H9 (cell line): ENCODE measurements at regions not wholly inside any gene's neighbourhood (a gene's known extent, or its start where the extent isn't known, plus 50 kb on each side); places are given as distances from the start of the nearest gene placed in this dataset.

ENCODE experiments used
- DNase-seq: peaks from one replicate; pipeline ENCODE4 v3.0.0-alpha.2; 2017
- H2AFZ ChIP-seq: one replicate; pipeline ENCODE4 v1.6.1; 2013; ENCODE audit warnings: mild to moderate bottlenecking, low read length, control low read depth, moderate library complexity
- H2AK5ac ChIP-seq: 2 replicates; pipeline ENCODE4 v1.6.1; 2013; ENCODE audit warnings: low read length, control low read depth, mixed read lengths; ENCODE audit not compliant: insufficient read length
- H2BK120ac ChIP-seq: one replicate; pipeline ENCODE4 v1.6.1; 2013; ENCODE audit warnings: low read depth, mild to moderate bottlenecking, low read length, control low read depth, inconsistent platforms; ENCODE audit not compliant: poor library complexity, severe bottlenecking
- H2BK12ac ChIP-seq: 2 replicates; pipeline ENCODE4 v1.6.1; 2013; ENCODE audit warnings: low read length, control low read depth, mixed read lengths, low read depth; ENCODE audit not compliant: insufficient read length
- H2BK15ac ChIP-seq: 2 replicates; pipeline ENCODE4 v1.6.1; 2013; ENCODE audit warnings: low read depth, low read length, control low read depth
- H2BK20ac ChIP-seq: one replicate; pipeline ENCODE4 v1.6.1; 2013; ENCODE audit warnings: low read depth, mild to moderate bottlenecking, low read length, control low read depth, inconsistent platforms; ENCODE audit not compliant: poor library complexity, severe bottlenecking
- H2BK5ac ChIP-seq: 2 replicates; pipeline ENCODE4 v1.6.1; 2013; ENCODE audit warnings: low read length, control low read depth, mixed read lengths; ENCODE audit not compliant: insufficient read length
- H3K14ac ChIP-seq: 2 replicates; pipeline ENCODE4 v1.6.1; 2013; ENCODE audit warnings: low read length, control low read depth; ENCODE audit not compliant: insufficient read depth
- H3K18ac ChIP-seq: 2 replicates; pipeline ENCODE4 v1.6.1; 2013; ENCODE audit warnings: low read depth, mild to moderate bottlenecking, mixed read lengths, low read length, control low read depth; ENCODE audit not compliant: insufficient read length
- H3K23ac ChIP-seq: 2 replicates; pipeline ENCODE4 v1.6.1; 2013; ENCODE audit warnings: low read length, control low read depth, mixed read lengths, low read depth; ENCODE audit not compliant: insufficient read length
- H3K23me2 ChIP-seq: 2 replicates; pipeline ENCODE4 v1.6.1; 2013; ENCODE audit warnings: low read depth, mild to moderate bottlenecking, mixed read lengths, low read length, control low read depth; ENCODE audit not compliant: insufficient read length, poor library complexity, severe bottlenecking
- H3K27ac ChIP-seq: 2 replicates; pipeline ENCODE4 v1.5.1; 2013; ENCODE audit warnings: low read length, control low read depth, mixed read lengths, low read depth; ENCODE audit not compliant: insufficient read length
- H3K27me3 ChIP-seq: 2 replicates; pipeline ENCODE4 v1.6.1; 2013; ENCODE audit warnings: low read length, control low read depth, inconsistent platforms; ENCODE audit not compliant: insufficient read depth
- H3K4ac ChIP-seq: 2 replicates; pipeline ENCODE4 v1.6.1; 2013; ENCODE audit warnings: low read depth, mild to moderate bottlenecking, control low read depth, inconsistent platforms, low read length, moderate library complexity
- H3K4me1 ChIP-seq: 2 replicates; pipeline ENCODE4 v1.6.1; 2013; ENCODE audit warnings: low read length, control low read depth, inconsistent platforms; ENCODE audit not compliant: insufficient read depth
- H3K4me2 ChIP-seq: 2 replicates; pipeline ENCODE4 v1.6.1; 2013; ENCODE audit warnings: low read length, control low read depth, mixed read lengths; ENCODE audit not compliant: insufficient read length, insufficient read depth
- H3K56ac ChIP-seq: 2 replicates; pipeline ENCODE4 v1.6.1; 2013; ENCODE audit warnings: low read depth, mild to moderate bottlenecking, mixed read lengths, low read length, control low read depth; ENCODE audit not compliant: insufficient read length
- H3K79me1 ChIP-seq: 2 replicates; pipeline ENCODE4 v1.6.1; 2013; ENCODE audit warnings: low read depth, mild to moderate bottlenecking, moderate library complexity, low read length, control low read depth, inconsistent platforms; ENCODE audit not compliant: insufficient read depth, poor library complexity, severe bottlenecking
- H3K79me2 ChIP-seq: 2 replicates; pipeline ENCODE4 v1.6.1; 2013; ENCODE audit warnings: low read length, control low read depth, inconsistent platforms; ENCODE audit not compliant: insufficient read depth
- H3K9ac ChIP-seq: 2 replicates; pipeline ENCODE4 v1.6.1; 2013; ENCODE audit warnings: low read length, control low read depth, mixed read lengths; ENCODE audit not compliant: insufficient read length; ENCODE audit errors: extremely low read depth
- H3K9me3 ChIP-seq: one replicate; pipeline ENCODE4 v1.6.1; 2013; ENCODE audit warnings: low read depth, low read length, inconsistent platforms; ENCODE audit not compliant: control insufficient read depth
- H3T11ph ChIP-seq: one replicate; pipeline ENCODE4 v1.6.1; 2013; ENCODE audit warnings: mild to moderate bottlenecking, low read length, control low read depth, inconsistent platforms
- H4K20me1 ChIP-seq: one replicate; pipeline ENCODE4 v1.6.1; 2013; ENCODE audit not compliant: control insufficient read depth, insufficient read length, insufficient read depth
- H4K5ac ChIP-seq: 2 replicates; pipeline ENCODE4 v1.6.1; 2013; ENCODE audit warnings: low read depth, mild to moderate bottlenecking, mixed read lengths, low read length, control low read depth; ENCODE audit not compliant: insufficient read length
- H4K8ac ChIP-seq: replicated peaks from 2 replicates; pipeline ENCODE4 v1.6.1; 2013; ENCODE audit warnings: low read length, control low read depth, mixed read lengths, low read depth; ENCODE audit not compliant: insufficient read length
- H4K91ac ChIP-seq: 2 replicates; pipeline ENCODE4 v1.6.1; 2013; ENCODE audit warnings: low read depth, mild to moderate bottlenecking, moderate library complexity, mixed read lengths, low read length, control low read depth; ENCODE audit not compliant: insufficient read length
- H3K27ac Mint-ChIP-seq, 3 experiments: 2 replicates in 2 of 3; 3 replicates in 1 of 3; pipeline ENCODE4 v1.8.0; 2020 to 2021; ENCODE audit warnings: mixed read lengths in 3 of 3, mild to moderate bottlenecking in 1 of 3, moderate library complexity in 1 of 3
- H3K27me3 Mint-ChIP-seq: 2 replicates; pipeline ENCODE4 v1.8.0; 2021; ENCODE audit warnings: low read depth, mild to moderate bottlenecking, moderate library complexity, mixed read lengths
- H3K36me3 Mint-ChIP-seq, 3 experiments: 2 replicates in 2 of 3; 3 replicates in 1 of 3; pipeline ENCODE4 v1.8.0; 2020 to 2021; ENCODE audit warnings: low read depth in 3 of 3, mixed read lengths in 3 of 3; ENCODE audit not compliant: insufficient read depth in 1 of 3
- H3K4me1 Mint-ChIP-seq, 2 experiments: 2 replicates each; pipeline ENCODE4 v1.8.0; 2020; ENCODE audit warnings: mixed read lengths in 2 of 2
- H3K4me3 Mint-ChIP-seq, 2 experiments: 2 replicates in 1 of 2; 3 replicates in 1 of 2; pipeline ENCODE4 v1.8.0; 2020 to 2021; ENCODE audit warnings: mild to moderate bottlenecking in 2 of 2, mixed read lengths in 2 of 2, moderate library complexity in 1 of 2
- H3K9me3 Mint-ChIP-seq, 2 experiments: 2 replicates in 1 of 2; 3 replicates in 1 of 2; pipeline ENCODE4 v1.8.0; 2020; ENCODE audit warnings: mild to moderate bottlenecking in 2 of 2, mixed read lengths in 2 of 2, moderate library complexity in 1 of 2
- CTCF ChIP-seq: fragments of 200-600 bp; sonication (generic); conservative IDR thresholded peaks from 3 replicates; pipeline ENCODE4 v1.8.0; 2021; ENCODE audit warnings: antibody characterized with exemption, mild to moderate bottlenecking
- WGBS: extraction: QIAGEN DNeasy Blood & Tissue Kit; methylation state at CpG from one replicate; pipeline ENCODE4 v1.1.7; 2013; ENCODE audit warnings: missing lambda C conversion rate, low lambda C conversion rate, mixed read lengths; ENCODE audit not compliant: insufficient read length; ENCODE audit errors: extremely low coverage; 5-methylcytosine and 5-hydroxymethylcytosine counted together

DNA sequence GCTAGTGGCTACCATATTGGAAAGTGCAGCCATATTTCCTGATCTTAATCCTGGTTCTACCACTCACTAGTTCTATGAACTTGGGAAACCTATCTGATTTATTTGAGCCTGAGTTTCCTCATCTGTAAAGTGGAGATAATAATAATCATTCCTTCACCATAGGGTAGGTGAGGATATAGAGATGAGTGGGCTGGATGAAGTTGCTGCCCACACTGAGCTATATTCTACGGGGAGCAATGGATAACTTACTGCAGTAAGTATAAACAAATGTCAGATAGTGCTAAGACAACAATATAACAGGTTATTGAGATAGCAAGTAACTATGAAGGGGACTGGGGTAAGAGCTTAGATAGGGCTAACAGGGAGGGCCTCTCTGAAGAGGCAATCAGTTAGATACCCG is 251.5 kb upstream of the ADAMTS9 start:
- H3K27me3 ChIP-seq = no peaks in the 10 kb centered on the region
- no CpG with 5 or more reads among the region's 2 CpGs for WGBS

More for the DNA sequence above, 251.5 kb upstream of the ADAMTS9 start:
- Histone ChIP-seq H3K23ac (no peak overlapping the region), H3K79me2 (no peaks in the 10 kb centered on the region), H2BK15ac (no peak overlapping the region), H3K18ac (no peak overlapping the region), H4K5ac (no peak overlapping the region), H3K4me2 (no peak overlapping the region), H2AFZ (no peak overlapping the region), H2BK120ac (no peak overlapping the region), H2AK5ac (no peak overlapping the region), H2BK5ac (no peak overlapping the region), H3K9me3 (no peaks in the 10 kb centered on the region), H4K8ac (no peak overlapping the region), H3K14ac (no peak overlapping the region), H3K4me1 (no peaks in the 10 kb centered on the region), H3T11ph (no peak overlapping the region), H3K27ac (no peak overlapping the region), H2BK12ac (no peak overlapping the region), H3K9ac (no peak overlapping the region), H3K23me2 (no peaks in the 10 kb centered on the region), H3K4ac (no peak overlapping the region), H3K79me1 (no peaks in the 10 kb centered on the region), H3K56ac (no peak overlapping the region), H2BK20ac (no peak overlapping the region), H4K20me1 (no peaks in the 10 kb centered on the region), H4K91ac (no peak overlapping the region)
- no peak for TF ChIP-seq CTCF
- Mint-ChIP-seq H3K27me3 (no peaks in the 10 kb centered on the region), H3K9me3 (peaks cover under 1% of the 10 kb centered on the region in 2 experiments; a peak in 1 of 5 replicates), H3K4me3 (no peak overlapping the region), H3K27ac (no peak overlapping the region), H3K4me1 (peaks cover 3 to 4% of the 10 kb centered on the region in 2 experiments), H3K36me3 (no peaks in the 10 kb centered on the region)
- no peak for DNase-seq
